GM19351 (cell line): ENCODE measurements at regions not wholly inside any gene's neighbourhood (a gene's known extent, or its start where the extent isn't known, plus 50 kb on each side); places are given as distances from the start of the nearest gene placed in this dataset.
A peak's percentile ranks its signal among the peaks of the same experiment; 100 is the strongest.
"Not testable (repeated sequence)": the region's sequence is repeated elsewhere in the genome, so short reads cannot be mapped to it uniquely, and the experiment has no call there.

Source experiments
- ATAC-seq: cut with Tn5 transposase; IDR thresholded peaks from one replicate; pipeline ENCODE4 v1.9.1; 2021; ENCODE audit warnings: mild to moderate bottlenecking, moderate library complexity; ENCODE audit not compliant: unreplicated experiment

- ATAC-seq = no peak
Observed at GRCh38 chr12:72146495-72146894, 125.7 kb upstream of the TRHDE start.

GRCh38 chr12:72148709-72149108 lies 123.5 kb upstream of the TRHDE start:
- no peak for ATAC-seq

DNA sequence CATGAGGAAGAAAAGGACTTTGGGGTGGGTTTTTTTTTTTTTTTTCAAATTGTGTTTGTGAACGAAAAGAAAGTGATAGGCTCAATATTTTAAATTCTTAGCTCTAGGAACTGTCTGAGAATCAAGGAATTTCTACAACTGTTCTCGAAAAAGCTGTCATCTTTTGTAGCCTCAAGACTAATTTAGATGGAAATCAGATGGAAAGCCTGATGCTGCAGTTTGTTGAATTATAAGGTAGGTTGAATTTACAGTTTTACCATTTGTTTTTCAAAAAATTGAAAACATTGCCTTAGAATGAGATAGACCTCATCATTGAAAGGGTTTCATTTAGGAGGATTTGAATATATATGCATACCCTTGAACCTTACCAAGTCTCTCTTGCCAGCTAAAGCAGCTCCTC lies 109.3 kb upstream of the TRHDE start:
- ATAC-seq = no peak

DNA sequence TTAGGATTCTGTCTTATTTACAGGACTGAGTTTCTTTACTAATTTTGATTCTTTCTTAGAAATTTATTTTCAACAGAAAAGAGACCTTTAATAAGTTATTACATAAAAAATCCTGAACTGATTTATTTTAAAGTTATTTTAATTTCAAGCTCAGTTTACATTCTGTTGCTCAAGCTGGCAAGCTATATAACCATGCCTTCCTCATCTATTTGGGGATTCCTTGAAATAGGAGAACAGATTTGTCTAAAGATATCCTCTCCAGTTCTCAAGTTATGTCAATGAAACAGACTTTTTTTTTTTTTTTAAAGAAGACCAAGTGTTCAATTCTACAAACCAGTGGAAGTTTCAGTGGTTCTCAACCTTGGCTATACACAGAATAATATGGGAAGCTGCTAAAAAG lies 103.3 kb upstream of the TRHDE start:
- no peak for ATAC-seq

- ATAC-seq = no peak
Observed at GRCh38 chr12:72173974-72174373, 98.2 kb upstream of the TRHDE start.

DNA sequence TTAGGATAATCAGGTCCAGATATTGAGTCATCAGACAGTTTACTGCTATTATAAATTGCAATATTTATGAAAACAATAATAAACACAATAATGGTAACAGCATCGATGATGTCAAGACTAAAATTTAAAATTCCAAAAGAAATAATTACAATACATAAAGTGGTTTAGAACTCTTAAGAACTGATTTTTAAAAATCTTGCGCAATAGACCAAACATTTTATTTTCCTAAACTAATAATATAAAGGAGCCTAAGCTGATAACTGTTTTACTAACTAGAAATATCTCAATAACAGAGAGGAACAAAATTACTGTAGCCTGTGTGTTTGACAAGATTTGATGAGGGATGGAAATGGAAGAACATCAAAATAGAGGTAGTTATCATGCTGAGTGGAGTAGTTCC lies 93.9 kb upstream of the TRHDE start:
- no peak for ATAC-seq

DNA sequence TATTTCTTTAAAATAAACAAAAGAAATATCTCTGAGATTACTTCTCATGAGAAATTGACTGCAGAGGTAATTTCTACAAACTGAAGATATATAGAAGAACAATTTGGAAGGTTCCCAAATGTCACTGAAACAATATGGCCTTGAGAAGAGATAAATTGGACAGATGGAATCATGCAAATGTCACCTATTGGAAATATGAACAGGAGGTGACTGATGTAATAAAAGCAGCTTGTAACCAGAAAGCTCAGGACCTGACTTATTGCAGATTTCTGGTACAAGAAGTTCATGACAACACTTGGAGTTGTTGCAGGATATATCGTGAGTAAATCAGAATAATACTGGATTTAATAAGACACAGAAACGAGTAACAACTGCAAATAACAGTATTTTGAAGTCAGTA lies 93.3 kb upstream of the TRHDE start:
- ATAC-seq = no peak

DNA sequence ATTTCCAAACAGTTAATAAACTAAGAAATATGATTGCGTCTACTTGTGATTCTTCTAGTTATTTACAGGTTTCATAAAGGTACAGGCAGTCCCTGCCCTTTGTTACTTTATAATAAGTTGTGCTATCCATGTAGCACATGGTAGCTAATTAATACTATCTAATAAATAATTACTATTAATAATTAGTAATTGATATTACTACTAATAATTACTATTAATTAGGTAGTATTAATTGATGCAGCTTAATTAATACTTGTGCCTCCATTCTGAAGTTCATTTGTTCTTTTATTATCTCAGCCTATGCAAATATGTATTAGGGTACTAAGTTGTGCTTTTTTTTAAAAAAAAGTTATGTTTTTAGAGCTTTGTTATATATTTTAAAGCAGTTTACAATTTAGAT lies 92.3 kb upstream of the TRHDE start:
- ATAC-seq = no peak

DNA sequence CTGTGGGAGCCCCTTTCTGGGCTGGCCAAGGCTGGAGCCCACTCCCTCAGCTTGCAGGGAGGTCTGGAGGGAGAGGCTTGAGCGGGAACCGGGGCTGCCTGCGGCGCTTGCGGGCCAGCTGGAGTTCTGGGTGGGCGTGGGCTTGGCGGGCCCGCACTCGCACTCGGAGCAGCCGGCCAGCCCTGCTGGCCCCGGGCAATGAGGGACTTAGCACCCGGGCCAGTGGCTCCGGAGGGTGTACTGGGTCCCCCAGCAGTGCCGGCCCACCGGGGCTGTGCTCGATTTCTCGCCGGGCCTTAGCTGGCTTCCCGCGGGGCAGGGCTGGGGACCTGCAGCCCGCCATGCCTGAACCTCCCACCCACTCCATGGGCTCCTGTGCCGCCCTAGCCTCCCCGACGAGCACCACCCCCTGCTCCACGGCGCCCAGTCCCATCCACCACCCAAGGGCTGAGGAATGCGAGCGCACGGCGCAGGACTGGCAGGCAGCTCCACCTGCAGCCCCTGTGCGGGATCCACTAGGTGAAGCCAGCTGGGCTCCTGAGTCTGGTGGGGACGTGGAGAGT lies 87.1 kb upstream of the TRHDE start:
- not testable (repeated sequence) for ATAC-seq

DNA sequence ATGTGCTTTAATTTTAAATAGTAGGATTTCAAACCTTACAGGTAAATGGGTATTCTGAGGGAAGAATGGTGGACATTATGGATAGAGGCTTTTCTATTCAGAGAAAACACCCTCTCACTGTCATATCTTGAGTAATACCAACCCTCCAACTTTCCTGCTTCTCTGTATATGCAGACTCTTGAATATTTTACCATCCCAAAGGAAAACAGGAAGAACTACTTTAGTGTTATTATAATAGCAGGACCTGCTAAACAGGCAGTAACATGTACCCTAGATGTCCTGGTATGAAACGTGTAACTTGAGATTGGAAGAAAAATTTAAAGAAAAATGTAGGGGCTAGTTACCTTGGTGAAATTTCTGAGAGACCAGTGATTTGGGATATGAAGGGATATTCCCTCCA lies 82.9 kb upstream of the TRHDE start:
- no peak for ATAC-seq

DNA sequence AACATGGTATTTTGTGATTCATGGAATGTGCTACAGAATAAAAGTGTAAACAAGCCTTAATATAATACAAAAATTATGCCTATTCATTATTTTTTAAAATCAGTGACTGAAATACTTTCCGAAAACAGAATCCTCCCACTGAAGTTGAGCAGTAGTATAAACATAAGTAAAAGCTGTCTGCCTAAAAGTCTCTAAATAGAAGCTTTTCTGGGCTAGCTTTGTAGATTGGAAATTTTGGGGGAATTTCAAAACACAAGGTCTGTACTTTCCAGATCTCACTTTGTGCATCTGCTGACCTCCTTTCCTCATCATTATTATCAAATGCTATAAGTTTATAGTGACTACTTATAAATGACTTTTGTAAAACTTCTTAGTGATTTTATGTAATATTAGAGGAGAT lies 80.4 kb upstream of the TRHDE start:
- peak; percentile 38 for ATAC-seq

DNA sequence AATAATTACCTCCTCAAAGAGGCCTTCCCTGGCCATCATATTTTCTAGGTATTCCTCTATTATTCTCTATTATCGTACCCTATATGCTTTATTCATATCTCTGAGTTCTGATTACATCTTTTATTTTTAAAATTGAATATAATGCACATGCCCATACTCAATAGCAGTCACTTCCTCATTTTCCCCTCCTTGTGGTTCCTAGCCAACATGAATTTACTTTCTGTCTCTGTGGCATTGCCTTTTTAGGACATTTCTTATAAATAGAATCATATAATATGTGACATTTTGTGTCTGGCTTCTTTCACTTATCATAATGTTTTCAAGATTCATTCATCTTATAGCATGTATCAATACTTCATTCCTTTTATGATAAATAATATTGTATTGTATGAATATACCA lies 74.4 kb upstream of the TRHDE start:
- ATAC-seq = peak; percentile 45

- ATAC-seq = no peak
Observed at GRCh38 chr12:72201457-72201856, 70.7 kb upstream of the TRHDE start.

DNA sequence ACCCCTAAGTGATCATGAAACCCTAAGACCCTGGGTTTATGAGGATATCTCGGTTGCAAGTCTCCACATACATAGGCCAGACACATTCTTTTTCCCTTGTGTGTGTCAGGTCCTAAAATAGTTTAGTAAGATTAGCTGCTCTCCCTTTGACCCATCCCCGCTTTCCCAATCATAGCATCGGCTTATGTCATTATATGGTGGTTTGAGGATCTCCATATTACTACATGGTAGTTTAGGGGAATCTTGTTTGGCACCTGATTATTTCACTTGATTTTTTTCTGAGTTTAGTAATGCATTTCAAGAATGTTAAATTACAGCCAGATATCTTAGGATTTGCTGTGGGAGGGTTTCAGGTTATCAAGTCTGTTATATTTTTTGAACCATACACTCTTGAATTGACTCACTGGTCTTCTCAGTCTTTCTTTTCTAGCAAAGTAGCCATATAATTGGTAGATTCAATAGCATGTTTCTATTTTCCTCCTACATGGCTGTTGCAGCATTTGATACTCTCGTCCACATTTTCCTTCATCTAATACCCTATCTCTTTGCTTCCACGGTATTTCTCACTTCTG lies 68.3 kb upstream of the TRHDE start:
- ATAC-seq = peak; percentile 63

GRCh38 chr12:72207079-72207478 lies 65.1 kb upstream of the TRHDE start:
- ATAC-seq = no peak

- no peak for ATAC-seq
Observed at GRCh38 chr12:72207486-72208409, 64.4 kb upstream of the TRHDE start.

DNA sequence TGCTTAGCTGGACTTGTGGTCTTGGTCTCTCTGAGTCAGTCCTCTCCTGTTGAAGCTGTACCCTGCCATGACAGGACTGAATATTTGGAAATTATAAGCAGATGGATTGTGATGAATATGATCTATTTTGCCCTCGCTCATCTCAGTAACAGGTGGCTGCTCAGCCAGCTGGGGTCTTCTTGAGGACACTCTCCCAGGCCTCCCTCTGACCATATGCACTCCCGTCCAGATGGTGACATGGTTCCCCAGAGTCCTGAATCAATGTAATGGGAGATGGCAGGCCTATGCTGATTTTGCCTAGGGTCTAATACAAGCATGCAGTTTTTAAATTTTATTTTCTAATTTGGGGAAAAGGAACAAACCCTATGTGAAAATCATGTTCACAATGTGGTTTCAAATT lies 63.1 kb upstream of the TRHDE start:
- no peak for ATAC-seq

- ATAC-seq = no peak
Observed at GRCh38 chr12:72214163-72214562, 58.0 kb upstream of the TRHDE start.

GRCh38 chr12:72215287-72215686 lies 56.9 kb upstream of the TRHDE start:
- not testable (repeated sequence) for ATAC-seq

GRCh38 chr12:72219937-72220336 lies 52.2 kb upstream of the TRHDE start:
- no peak for ATAC-seq
